NAMALWA (cell line): ENCODE measurements at regions not wholly inside any gene's neighbourhood (a gene's known extent, or its start where the extent isn't known, plus 50 kb on each side); places are given as distances from the start of the nearest gene placed in this dataset.
"Not testable (repeated sequence)": the region's sequence is repeated elsewhere in the genome, so short reads cannot be mapped to it uniquely, and the experiment has no call there.

ENCODE experiments used
- DNase-seq: peaks from one replicate; pipeline ENCODE4 v3.0.0-alpha.2; 2015; ENCODE audit warnings: low spot score

DNA sequence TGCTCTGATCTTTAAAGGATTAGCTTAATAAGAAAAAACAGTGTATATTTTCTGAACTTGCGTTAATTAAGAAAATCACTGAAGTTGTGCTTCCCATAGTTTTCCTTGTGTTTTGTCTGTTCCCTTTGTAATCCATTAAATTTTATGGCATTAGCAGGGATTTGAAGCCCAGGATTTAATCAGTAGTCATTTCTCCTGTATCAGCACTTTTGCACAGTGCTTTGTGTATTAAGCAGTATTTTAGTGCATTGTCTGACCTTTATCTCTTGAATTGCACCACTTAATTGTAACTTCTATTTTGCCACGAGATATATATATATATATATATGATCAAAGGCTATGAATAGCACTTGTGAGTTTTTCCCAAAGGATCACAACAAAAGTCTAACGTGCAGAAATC is 133.7 kb downstream of the S1PR1 start:
- no peak for DNase-seq

DNA sequence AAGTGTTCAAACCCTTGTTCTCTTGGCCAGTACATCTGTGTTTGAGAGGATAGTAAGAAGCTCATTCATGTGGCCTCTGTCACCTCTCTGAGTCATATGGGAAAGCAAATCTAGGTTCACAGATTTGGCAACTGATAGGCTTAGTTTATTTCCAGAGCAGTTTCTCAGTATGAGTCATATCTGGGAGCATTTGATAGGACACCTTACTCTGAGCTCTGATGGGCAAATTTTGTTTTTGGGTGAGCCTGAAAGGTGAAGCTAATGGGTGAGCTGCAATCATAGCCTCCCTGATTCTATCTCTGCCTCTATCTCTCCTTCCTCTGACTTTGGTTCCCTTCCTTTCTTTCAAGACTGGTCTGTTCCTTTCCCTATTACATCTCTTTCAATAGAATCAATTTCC is 134.4 kb downstream of the S1PR1 start:
- no peak for DNase-seq

DNA sequence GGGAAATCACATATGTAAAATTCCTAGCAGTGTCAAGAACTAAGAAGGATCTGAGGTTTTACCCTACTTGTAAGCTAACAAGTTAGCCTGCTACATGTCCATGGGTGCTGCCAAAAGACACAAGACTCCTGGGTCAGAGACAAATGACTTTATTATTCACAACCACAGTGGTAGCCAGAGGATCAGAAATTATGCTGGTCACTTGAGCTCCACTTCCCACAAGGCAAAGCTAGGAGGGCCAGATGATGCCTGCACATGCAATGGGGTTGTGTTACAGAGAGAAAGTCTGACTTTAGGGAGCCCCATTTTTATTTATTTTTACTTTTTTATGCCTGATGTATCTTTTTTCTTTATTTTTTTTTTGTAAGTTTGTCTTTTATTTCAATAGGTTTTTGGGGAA is 136.8 kb downstream of the S1PR1 start:
- DNase-seq = no peak

DNA sequence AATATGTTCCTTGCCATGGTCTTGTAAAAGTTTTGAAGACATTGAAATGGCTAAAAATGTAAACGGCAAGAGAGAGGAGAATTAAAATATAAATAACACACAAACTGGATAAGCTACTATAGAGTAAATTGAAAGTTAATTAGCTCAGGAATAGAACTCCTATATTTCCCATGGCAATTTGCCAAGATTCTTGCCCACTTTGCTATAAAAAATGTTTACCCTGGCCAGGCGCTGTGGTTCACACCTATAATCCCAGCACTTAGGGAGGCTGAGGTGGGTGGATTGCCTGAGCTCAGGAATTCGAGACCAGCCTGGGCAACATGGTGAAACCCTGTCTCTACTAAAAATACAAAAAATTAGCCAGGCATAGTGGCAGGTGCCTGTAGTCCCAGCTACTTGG is 138.6 kb downstream of the S1PR1 start:
- DNase-seq = not testable (repeated sequence)

DNA sequence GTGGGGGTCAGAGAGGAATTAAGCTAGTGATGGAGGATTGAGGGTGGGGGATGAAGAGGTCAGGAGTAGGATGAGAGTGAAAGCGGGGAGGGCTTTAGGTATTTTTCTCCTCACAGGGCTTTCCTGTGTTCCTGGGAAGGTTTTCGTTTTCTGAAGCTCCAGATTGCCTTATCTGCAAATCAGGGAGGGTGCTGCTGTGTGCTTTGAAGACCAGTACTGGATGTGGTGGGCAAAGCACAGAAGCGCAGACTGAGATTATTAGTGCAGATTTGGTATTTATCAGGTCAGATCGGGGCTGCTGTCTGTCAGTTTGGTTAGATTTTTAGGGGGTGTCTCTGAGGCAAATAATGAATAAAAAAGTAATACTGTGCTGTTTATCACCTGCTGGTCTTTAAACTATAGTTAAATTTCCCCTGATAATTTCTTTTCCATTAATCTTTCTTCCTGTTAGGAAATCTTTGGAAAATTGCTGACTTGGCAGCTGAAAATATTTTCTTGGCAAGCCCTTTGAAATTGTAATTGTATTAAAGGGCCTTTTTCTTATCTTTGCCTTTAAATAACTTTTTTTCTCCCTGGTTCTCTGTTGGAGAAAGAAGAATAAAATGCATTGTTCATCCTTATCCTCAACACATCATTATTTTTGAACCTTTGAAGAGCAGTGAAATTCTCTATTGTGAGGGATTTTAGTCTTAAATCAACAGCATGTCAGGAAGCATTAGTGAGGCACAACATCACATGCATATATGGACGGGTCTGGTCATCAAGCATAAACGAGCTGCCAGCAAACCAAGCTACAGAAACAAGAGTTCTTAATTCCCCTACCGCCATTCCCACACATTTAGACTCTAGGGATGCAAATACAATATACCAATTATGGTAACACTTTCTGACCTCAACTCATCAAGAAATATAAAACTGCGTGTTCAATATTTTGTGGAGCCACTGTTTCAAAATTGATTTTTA is 139.6 kb downstream of the S1PR1 start:
- DNase-seq = no peak

DNA sequence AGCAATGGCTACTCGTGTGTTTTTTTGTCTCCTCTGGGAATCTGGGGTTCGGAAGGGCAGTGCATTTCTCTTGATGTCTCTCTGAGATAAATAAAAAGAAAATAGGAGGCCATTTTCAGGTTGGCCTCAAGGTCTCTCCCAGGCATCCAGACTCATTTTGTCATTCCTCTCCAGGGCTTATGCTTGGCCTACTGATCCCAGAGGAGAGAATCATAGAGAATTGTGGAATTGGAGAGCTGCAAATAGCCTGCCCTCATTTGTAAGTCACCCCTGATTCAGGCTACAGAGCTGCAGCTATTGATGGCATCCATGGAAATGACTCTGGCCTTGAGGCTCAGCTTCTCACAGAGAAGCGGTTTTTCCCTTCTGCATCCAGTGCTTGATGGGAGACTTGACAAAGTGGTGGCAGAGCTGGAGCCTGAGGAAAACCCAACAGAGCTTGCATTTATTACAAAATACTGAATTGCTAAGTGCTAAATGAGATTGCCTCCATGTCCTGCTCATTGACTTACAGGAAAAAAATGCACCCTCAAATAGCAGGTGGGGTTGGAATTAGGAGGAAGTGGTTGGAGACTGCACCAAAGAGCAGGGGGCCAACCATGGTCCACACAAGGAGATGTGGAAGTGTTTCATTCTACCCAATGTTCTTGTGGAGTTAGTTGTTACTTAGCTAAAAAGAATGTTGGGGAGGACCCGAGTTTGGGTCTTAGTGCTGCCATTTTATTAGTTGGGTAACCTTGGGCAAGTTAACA is 140.4 kb downstream of the S1PR1 start:
- DNase-seq = no peak

DNA sequence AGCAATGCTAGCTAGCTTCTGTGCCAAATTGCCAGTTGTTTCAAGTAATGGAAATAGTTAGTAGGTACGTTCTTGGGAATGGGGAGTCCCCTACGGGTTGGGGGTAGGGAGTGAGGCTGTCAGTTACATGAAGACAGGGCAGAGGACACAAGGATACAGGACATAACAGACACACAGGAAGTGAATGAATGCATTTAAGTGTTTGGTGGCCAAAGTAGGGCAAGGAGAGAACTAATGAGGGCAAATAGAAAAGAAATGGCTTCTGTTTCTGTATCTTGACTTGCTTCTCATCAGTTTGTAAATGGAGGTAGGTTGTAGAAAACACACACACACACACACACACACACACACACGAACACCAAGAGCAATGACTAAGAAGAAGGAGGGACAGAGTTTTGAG is 142.2 kb downstream of the S1PR1 start:
- DNase-seq = no peak

GRCh38 chr1:101379950-101380349 is 143.1 kb downstream of the S1PR1 start:
- DNase-seq = no peak

DNA sequence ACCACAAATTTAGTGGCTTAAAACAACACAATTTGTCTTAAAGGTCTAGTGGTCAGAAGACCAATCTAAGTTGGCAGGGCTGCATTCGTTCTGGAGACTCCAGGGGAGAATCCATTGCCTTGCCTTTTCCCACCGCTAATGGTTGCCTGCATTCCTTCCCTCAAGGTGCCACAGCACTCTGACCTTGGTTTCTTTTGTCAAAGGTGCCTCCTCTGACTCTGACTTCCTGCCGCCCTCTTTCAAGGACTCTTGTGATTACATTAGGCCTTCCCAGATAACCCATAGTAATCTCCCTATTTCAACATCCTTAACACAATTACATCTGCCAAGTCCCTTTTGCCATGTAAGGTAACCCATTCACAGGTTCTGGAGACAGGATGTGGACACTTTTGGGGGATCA is 145.3 kb downstream of the S1PR1 start:
- no peak for DNase-seq

GRCh38 chr1:101388904-101389546 is 152.2 kb downstream of the S1PR1 start:
- peak; percentile 73 for DNase-seq

DNA sequence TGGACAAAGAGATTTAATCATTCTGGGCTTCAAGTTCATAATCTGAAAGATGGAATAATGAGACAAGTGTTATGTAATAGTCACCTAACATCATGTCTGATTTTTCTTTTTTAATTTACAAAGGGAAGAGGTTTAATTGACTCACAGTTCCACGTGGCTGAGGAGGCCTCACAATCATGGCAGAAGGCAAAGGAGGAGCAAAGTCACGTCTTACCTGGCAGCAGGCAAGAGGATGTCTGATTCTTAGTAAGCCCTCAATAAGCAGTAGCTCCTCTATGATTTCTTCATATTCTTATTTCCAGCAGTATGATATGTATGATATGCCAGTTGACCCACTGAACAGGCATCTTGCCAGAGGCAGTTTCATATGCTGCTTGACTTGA is 152.7 kb downstream of the S1PR1 start:
- DNase-seq = no peak

- DNase-seq = no peak
These were observed 155.7 kb downstream of the S1PR1 start for GRCh38 chr1:101392552-101392951.

DNA sequence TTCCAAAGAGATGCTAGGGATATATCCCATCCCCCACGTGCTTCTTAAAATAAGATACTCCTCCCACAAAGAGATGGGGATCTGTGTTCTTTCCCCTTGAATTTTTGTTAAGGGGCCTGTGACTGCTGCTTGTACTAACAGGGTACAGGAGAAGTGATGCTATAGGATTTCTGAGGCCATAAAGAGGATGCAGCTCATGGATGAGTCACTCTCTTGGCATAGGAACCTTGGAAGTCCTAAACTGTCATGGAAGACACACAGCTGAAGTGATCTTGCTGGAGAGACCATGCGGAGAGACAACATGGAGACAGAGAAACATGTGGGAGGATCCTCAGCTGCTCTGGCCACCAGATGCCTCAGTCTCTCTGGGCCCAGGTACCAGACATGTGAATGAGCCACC is 157.2 kb downstream of the S1PR1 start:
- DNase-seq = no peak

DNA sequence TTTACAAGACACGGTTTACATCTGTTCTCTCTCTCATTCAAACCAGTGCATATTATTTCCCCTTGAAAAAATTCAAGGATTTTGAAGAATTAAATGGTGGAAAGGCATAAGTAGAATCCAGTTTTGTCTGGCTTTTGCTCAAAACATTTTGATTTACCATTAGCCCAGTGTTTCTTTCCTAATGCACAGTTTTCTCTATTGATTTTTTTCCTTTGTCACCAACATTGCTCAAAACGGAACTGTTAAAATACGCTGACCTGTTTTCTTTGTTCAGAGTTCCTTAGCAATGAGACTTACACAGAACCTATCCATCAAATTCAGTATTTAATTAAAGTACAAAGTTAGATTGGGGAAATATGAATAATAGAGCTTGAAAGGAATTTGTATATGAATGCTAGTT is 162.4 kb downstream of the S1PR1 start:
- DNase-seq = no peak

GRCh38 chr1:101406271-101406670 is 169.5 kb downstream of the S1PR1 start:
- DNase-seq = no peak

DNA sequence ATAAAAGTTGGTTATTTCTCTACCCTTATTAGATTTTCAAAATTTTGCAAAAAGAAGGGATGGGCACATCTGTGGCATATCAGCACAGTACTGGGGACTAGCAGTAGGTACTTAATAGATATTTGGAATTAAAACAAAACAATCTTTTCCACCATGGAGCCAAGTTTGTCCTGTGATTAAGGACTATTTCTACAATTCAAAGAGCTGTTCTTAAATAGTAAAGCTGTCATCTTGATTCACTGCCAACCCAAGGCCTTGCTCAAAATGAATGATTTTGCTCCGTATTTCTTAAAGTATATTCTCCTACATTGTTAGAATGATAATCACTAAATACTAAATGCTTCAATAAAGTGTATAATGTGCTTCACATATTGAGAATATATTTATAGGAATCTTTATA is 169.9 kb downstream of the S1PR1 start:
- DNase-seq = no peak

DNA sequence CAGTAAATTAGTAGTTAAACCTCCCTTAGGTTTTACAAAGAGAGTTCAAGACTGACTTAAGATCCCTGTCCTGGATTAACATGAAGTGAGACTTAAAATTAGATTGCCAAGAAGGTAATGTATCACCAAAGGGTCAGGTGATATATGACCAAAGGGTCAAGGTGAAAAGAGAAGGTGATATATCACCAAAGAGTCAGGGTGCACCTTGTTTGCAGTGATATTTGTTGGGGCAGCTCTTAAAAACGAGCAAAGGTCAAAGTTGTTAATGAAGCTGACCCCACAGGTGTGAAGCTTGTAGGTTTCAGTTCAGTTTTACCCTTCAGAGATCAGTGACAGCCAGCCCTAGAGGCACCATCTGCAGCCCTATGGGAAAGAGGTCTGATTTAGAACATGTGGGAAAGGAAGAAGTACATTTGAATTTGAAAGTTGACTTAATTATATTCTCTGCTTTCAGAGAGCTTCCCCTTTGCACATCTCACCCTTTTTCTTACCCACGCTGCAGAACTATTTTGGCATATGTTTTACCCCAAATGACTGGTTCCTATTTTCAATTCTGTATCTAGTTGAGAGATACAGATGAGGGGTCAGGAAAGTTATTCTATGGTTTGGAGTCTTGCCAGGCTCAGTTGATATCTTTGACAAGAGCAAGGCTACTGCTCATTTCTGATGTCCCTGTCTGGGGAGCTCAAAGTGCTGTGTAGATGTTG is 170.8 kb downstream of the S1PR1 start:
- DNase-seq = peak; percentile 82

- no peak for DNase-seq
These were observed 171.6 kb downstream of the S1PR1 start for GRCh38 chr1:101408212-101409042.

- no peak for DNase-seq
These were observed 172.3 kb downstream of the S1PR1 start for GRCh38 chr1:101409102-101409501.

- DNase-seq = peak; percentile 17
These were observed 173.4 kb downstream of the S1PR1 start for GRCh38 chr1:101410048-101410878.
